ENCODE measurements at regions not wholly inside any gene's neighbourhood (a gene's known extent, or its start where the extent isn't known, plus 50 kb on each side); places are given as distances from the start of the nearest gene placed in this dataset.

DNA sequence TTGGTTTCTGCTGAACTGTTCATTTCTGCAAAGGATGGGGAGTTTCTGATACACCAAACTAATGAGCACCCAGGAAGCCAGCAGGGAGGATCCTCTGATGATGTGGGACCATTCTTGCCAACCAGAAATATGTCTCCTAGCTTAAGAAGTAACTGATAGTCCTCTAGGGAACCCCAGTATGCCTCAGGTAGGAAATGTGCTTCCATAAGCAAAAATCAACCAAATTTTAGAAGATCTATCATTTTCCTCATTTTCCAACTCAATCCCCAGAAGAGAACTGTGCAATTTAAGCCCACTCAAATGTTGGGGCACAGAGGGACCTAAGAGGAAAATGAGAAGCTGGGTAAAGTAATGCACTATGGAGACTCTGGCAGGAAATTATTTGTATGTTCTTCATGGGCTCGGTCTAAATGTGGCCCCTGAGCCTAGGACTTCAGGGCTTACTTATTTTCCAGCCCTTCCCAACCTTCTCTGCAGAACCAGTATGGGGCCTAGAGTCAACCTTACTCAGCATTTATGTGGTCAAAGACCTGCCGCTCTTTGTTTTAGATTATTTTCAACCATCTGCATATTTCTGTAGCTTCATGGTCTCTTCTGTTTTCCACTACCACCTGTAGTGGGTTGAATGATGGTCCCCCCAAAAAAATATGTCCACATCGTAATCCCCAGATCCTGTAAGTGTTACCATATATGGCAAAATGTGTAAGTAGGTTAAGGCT, 359.8 kb upstream of the CDH4 start:
- no peak overlapping the region for H3K27ac ChIP-seq
- TF ChIP-seq, protein P1, sequence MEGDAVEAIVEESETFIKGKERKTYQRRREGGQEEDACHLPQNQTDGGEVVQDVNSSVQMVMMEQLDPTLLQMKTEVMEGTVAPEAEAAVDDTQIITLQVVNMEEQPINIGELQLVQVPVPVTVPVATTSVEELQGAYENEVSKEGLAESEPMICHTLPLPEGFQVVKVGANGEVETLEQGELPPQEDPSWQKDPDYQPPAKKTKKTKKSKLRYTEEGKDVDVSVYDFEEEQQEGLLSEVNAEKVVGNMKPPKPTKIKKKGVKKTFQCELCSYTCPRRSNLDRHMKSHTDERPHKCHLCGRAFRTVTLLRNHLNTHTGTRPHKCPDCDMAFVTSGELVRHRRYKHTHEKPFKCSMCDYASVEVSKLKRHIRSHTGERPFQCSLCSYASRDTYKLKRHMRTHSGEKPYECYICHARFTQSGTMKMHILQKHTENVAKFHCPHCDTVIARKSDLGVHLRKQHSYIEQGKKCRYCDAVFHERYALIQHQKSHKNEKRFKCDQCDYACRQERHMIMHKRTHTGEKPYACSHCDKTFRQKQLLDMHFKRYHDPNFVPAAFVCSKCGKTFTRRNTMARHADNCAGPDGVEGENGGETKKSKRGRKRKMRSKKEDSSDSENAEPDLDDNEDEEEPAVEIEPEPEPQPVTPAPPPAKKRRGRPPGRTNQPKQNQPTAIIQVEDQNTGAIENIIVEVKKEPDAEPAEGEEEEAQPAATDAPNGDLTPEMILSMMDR (IDR thresholded peaks at IDR 0.05), result no peak
- H3K36me3 ChIP-seq, result no peaks in the 10 kb centered on the region
- no peaks in the 10 kb centered on the region for H3K27me3 ChIP-seq (ENCODE audit: low read depth)
- no peak overlapping the region for H3K4me3 ChIP-seq
- DNase-seq (no peak), ATAC-seq (no peak)
- no peaks in the 10 kb centered on the region for H3K9me3 ChIP-seq
- intact Hi-C loops (cut with DNase I), result no loop called here
- no peaks in the 10 kb centered on the region for H3K4me1 ChIP-seq

DNA sequence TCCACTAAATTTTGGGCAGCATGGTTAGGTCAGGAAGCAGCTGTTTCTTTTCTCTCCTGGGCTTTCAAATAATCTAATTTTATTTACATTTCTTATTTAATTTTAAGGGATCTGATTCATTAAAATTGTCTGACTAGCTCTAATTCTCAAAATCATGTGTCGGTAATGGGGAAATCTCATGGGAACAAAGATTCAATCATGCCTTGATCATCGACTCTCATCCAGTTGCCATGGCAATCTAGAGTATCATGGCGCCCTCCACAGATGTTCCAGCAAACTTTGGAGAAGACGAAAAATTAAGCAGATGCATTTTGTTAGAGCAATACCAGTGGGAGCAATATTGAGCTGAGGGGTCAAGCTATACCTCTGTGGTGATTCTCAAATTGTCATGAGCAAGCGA, 358.0 kb upstream of the CDH4 start:
- no peaks in the 10 kb centered on the region for H3K36me3 ChIP-seq
- H3K27ac ChIP-seq, result no peak overlapping the region
- H3K9me3 ChIP-seq, result no peaks in the 10 kb centered on the region
- H3K4me1 ChIP-seq, result no peaks in the 10 kb centered on the region
- no peak for DNase-seq
- H3K27me3 ChIP-seq (ENCODE audit: low read depth), result no peaks in the 10 kb centered on the region
- intact Hi-C loops (cut with DNase I), result no loop called here
- no peak overlapping the region for H3K4me3 ChIP-seq
- TF ChIP-seq, protein P1 (IDR thresholded peaks at IDR 0.05), result no peak
- no peak for ATAC-seq

DNA sequence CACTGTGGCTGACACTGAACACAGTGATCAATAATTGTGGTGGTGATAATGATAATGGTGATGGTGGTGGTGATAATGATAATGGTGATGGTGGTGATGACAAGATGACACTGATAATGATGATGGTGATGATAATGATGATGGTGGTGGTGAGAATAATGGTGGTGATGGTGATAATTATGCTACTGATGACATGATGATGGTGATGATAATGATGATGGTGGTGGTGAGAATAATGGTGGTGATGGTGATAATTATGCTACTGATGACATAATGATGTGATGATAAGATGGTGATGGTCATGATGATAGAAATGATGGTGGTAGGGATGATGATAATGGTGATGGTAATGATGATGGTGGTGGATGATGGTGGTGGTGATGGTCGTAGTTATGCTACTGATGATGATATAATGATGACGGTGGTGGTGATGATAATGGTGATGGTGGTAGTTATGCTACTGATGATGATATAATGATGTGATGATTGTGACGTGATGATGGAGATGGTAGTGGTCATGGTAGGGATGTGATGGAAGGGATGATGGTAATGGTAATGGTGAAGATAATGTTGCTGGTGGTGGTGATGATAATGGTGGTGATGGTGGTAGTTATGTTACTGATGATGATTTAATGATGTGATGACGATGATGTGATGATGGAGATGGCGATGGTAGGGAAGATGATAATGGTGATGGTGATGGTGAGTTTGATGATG, 356.5 kb upstream of the CDH4 start:
- H3K9me3 ChIP-seq, result no peaks in the 10 kb centered on the region
- no peaks in the 10 kb centered on the region for H3K27me3 ChIP-seq (ENCODE audit: low read depth)
- TF ChIP-seq, protein P1 (IDR thresholded peaks at IDR 0.05), result no peak
- DNase-seq (no peak), ATAC-seq (no peak)
- no peak overlapping the region for H3K27ac ChIP-seq
- H3K4me1 ChIP-seq, result no peaks in the 10 kb centered on the region
- intact Hi-C loops (cut with DNase I), result no loop called here
- H3K36me3 ChIP-seq, result no peaks in the 10 kb centered on the region
- H3K4me3 ChIP-seq, result no peak overlapping the region

DNA sequence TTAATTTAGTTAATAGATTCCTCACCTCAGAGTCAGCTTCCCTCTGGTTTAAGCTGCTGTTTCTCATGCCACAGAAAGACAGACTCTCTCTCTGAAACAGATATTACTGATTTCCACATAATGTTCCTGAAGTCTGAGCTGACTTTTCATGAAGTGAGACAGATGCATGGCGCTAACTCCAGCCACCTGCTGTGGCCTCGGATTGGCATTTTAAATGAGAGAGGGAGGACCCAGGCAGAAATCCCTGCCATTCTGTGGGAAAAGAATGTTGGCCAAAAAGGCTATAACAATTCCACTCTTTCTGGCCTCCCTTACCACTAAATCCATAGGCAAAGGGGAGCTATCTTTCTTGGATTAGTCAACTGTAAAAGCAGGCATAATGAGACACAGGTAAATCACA, 354.1 kb upstream of the CDH4 start:
- TF ChIP-seq, protein P1 (IDR thresholded peaks at IDR 0.05), result no peak
- DNase-seq (no peak), ATAC-seq (no peak)
- no peak overlapping the region for H3K4me3 ChIP-seq
- H3K4me1 ChIP-seq, result no peaks in the 10 kb centered on the region
- intact Hi-C loops (cut with DNase I), result no loop called here
- no peaks in the 10 kb centered on the region for H3K27me3 ChIP-seq (ENCODE audit: low read depth)
- no peak overlapping the region for H3K27ac ChIP-seq
- no peaks in the 10 kb centered on the region for H3K36me3 ChIP-seq
- H3K9me3 ChIP-seq, result no peaks in the 10 kb centered on the region

DNA sequence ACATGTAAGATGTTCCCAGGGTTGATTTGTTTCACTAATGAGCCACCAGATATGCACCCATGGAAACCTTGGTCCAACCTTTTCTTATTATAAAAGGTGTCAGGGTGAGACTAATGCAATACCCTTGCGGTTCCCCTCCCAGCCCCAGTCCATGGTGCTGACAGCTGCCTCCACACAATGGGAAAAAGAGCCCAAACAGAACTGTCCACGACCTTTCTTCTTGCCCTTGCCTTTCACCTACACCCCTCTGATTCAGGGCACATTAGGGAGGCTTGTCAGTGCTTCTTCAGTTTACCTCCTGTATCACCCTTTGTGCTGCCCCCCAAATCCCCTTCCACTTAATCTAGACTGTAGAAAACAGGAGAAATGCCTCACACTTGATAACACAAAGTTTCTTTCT, 352.7 kb upstream of the CDH4 start:
- no peak overlapping the region for H3K4me3 ChIP-seq
- DNase-seq (no peak), ATAC-seq (no peak)
- H3K27me3 ChIP-seq (ENCODE audit: low read depth), result peaks cover 7% of the 10 kb centered on the region
- no peaks in the 10 kb centered on the region for H3K36me3 ChIP-seq
- no peaks in the 10 kb centered on the region for H3K4me1 ChIP-seq
- no peak overlapping the region for H3K27ac ChIP-seq
- intact Hi-C loops (cut with DNase I), result no loop called here
- no peaks in the 10 kb centered on the region for H3K9me3 ChIP-seq
- TF ChIP-seq, protein P1 (IDR thresholded peaks at IDR 0.05), result no peak
